Esophagus mucosa (tissue), 1 donor: ENCODE measurements at regions not wholly inside any gene's neighbourhood (a gene's known extent, or its start where the extent isn't known, plus 50 kb on each side); places are given as distances from the start of the nearest gene placed in this dataset.

Experiments
- ATAC-seq: fragments of 200-7000 bp; cut with Tn5 transposase; one replicate; pipeline ENCODE4 v1.9.1; 2020
- donor health status: DM: yes; HTN: yes; CAD: no.

DNA sequence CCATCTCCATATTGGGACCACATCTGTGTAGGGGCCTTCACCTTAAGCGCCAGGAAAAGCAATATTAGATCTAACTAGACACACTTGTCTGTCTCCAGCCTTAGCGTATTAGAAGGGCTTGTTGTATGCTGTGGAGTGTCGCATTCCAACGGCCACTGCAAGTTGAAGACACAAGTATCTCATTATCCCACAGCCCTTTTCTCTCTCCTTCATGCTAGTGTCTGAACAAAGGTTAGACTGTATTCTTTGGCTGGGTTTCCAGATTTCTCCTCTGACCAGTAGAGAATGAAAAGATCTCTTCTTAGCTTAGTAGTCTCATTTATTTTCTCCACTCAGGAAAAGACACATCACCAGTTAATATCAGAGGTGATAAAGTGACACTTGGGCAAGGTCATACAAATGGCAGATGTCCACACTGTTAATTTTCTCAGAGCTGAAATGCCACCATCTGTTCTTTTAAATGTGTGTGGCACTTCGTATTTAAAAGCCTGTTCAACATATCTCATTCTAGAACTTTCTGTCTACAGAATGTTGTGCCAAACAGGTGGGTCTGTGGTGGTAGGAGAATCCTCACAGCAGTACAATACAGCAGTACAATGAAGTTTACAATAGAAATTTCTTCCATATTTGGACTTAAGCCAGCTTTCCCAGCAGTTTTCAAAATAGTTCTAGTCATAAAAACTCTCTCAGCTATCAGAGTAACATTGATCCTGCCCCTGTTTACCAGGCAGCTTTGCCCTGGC is 94.0 kb upstream of the ITGA6 start:
- no peak for ATAC-seq

GRCh38 chr2:172333978-172334330 is 93.4 kb upstream of the ITGA6 start:
- no peak for ATAC-seq

DNA sequence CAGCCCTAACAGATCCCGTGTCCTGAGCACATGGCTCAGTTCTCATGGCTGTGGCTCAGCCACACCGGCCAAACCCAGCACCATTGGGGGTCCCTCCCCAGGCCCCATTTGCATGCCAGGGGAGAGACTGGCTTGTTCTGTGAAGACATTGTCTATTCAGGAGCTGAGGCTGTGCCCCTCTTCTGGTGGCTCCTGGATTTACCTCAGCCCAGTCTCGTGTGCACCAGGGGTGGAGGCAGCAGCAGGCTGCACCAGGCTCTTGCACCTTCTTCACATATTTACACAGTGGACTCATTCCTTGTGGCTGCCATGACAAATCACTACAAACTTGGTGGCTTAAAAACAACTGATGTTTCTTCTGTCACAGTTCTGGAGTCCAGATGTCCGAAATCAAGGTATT is 92.4 kb upstream of the ITGA6 start:
- peak; percentile 21 for ATAC-seq

DNA sequence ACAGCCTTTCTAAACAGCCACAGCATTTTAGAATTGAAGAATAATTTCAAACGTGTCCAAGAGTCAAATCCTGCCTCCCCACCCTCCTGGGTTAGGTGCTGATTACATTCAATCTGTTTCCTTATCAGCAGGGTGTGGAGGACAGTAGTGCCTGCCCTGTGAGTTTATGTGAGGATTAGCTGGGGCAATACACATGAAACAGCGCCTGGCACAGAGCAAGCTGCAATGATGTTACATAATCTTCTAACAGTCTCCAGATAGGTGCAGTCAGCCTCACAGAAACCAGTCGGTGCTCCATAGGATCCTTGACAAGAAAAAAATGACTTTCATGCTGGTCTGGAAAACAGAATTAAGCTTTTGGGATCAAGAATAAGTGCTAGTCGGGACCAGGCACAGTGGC is 91.7 kb upstream of the ITGA6 start:
- peak; percentile 51 for ATAC-seq

GRCh38 chr2:172336681-172337080 is 90.7 kb upstream of the ITGA6 start:
- no peak for ATAC-seq

DNA sequence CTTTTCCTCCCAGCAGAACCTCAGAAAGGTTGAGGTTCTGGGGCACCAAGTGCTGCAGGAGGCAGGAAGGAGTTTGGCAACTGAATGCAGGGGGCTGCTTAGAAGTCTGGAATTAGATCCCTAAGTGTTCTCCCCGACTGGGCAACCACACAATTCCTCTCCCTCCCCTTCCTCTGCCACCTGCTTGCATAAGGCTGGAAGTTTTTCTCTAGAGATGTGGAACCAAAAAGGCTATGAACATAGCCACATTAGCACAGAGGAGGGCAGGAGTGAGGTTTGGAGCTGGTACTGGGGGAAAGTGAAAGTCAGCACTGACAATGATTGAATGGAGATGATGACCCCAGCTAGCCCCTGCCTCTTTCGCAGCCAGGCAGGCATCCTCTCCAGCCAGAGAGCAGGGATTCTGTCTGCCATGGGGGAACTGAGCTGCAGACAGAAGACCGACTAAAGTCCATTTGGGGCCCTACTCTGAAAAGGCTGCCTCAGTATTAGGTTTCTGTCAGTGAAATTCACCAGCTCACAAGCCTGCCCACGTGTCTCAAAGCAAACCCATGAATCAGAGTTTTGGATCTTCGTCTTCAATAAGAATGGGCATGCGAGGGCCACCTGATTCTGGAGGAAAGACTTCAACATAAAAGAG is 87.9 kb upstream of the ITGA6 start:
- no peak for ATAC-seq

- no peak for ATAC-seq
Observed at GRCh38 chr2:172340394-172340793, 87.0 kb upstream of the ITGA6 start.

DNA sequence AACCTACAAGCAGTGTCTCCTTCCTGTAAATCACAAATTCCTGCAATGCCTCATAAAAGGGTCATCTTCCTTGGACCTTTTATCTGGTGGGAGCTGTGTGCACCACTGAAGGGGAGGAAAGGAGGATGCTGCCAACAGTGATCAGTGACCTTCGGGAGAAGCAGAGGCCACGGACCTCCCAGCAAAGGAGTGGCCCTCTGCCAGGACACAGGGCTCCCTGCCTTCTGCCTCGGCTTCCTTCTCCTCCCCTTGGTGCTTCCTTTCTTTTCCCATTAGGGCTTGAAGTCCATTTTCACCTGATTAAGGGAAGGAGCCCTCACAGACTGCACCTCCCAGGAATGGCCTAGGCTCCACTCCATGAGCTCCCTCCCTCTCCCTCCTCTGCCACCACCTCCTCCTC is 85.3 kb upstream of the ITGA6 start:
- no peak for ATAC-seq

- no peak for ATAC-seq
Observed at GRCh38 chr2:172342611-172343010, 84.8 kb upstream of the ITGA6 start.

- ATAC-seq, result no peak
Observed at GRCh38 chr2:172344159-172344558, 83.2 kb upstream of the ITGA6 start.

- no peak for ATAC-seq
Observed at GRCh38 chr2:172345956-172346555, 81.3 kb upstream of the ITGA6 start.

DNA sequence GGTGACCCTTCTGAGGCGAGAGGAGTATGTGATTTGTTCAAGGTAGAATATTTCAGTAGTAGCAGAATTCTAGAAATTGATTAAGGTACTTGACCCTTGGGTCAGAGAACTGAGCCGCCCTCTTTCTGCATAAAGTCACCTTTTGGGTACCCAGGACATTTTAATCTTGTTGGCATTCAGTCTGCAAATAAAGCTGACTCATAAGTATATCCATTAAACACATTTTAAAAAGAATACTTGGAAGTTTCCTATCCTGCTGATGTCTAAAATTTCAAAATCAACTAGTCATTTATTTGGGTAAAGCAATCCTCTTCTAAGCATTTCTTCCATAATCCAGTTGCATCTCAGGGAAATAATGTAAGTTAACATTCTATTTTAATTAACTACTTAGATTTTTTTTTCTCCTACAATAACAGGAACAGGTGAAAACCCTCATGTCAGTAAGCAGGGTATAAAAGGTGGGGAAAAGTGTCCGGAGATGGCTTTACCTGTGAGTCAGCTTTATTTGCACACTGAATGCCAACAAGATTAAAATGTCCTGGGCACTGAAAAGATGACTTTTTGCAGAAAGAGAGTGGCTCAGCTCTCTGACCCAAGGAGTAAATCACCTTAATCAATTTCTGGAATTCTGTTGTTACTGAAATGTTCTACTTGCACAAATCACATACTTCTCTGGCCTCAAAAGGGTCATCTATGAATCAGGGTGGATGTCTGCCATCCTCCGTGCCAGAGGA is 78.7 kb upstream of the ITGA6 start:
- ATAC-seq, result no peak

DNA sequence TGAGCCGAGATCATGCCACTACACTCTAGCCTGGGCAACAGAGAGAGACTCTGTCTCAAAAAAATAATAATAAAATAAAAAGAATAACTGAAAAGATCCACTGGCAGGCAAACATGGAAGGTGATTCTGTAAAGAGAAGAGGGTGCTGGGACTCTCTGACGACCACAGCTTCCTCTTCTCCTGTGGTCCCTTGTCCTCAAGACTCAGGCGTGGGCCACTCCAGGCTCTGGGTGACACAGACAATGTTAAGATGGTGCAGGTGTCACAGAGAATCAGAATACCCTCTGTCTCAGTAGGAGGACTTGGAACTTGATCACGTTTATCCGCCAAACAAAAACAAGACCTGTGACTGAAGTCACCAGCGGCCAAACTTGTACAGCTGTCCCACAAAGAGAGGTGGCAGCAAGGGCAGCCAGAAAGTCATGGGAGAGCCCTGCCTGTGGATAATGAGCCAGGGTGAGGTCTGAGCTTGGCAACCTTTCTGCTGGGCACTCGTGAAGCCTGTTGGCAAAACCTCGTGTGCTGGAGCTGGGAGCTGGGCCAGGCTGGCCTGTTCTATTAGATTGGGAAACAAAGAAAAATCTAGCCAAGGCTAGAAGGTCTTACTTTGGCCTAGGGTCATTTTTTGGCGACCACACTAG is 76.4 kb upstream of the ITGA6 start:
- peak; percentile 31 for ATAC-seq

DNA sequence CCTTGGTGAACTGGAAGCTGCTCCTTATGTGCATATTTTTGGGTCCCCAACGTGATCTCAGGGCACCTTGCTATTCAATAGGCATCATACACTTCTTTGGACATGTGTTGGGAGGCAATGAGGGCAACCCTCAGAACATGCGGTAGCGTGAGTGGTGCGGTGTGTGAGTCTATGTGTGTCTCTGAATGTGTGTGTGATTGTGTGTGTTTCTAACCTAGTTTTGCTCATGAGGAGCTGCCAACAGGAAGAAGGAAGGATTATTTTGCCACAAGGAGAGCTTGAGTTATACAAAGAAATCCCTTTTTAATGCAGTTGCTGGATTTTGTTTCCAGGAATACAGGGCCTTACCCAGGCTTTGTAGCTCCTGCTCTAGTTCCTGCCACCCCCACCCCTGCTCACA is 75.8 kb upstream of the ITGA6 start:
- ATAC-seq, result peak; percentile 29

DNA sequence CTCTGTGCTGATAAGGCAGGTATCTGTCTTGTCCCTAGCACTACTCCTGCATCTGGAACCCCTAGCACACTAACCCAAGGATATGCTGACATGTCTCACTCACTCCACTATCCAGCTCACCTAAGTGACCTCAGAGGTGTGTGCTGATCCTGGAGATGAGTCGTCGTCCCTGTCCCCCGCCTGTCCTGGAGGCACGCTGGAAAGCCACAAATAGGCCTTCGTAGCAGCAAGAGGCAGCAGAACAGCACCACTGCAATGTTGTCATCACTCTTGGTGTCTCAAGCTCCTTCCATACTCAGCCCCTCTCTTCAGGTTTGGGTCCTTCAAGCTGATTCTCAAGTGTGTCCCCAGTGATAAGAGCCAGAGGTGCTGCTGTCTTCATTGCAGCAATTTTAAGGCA is 73.0 kb upstream of the ITGA6 start:
- ATAC-seq, result no peak

DNA sequence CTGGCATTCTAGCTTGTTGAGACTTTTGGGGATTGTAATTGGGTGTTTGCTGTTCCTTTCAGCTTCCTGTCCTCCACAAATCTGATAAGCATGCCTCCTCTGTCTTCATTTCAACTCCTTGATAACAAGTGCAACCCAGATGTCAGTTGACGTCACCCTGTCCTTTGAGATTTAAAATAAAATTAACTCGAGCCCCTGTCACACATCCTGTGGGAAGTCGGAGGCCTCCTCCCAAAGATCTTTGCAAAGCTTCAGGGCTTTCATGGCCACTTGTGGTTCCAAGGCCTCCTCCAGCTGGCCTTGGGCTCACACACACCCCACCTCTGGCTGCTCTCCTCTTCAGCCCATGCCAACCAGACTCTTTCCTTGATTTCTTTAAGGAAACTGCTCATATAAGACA is 69.9 kb upstream of the ITGA6 start:
- no peak for ATAC-seq

DNA sequence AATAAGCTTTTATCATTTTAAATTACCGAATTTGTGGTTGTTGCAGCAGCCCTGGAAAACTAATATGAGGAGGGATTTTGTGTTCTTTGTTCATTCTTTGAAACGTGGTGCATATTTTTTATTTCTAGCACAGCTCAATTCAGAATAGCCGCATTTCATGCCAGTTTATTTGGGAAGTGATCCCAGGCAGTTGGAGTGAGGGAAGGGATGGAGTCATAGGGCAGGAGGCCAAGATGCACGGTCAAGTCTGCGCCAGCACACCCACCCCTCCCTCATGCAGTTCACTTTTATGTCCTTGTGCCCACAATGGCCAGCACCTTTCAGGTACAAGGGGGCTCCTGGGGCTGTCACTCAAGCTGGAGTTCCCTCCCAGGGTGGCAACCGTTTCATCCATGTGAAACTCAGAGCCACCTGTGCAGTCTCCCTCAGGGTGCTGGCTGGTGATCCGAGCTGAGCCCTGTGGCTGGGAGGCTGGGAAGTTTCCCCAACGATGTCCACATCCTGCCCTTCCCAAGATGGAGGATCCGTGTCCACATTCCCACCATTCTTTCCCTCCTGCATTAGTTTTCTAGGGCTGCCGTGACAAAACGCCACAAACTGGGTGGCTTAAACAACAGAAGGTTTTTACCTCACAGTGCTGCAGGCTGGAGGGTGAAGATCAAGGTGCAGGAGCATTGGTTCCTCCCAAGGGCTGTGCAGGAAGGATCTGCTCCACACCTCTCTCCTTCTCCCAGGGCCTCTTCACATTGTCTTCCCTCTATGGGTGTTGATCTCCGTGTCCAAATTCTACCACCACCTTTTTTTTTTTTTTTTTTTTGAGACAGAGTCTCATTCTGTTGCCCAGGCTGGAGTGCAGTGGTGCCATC is 68.5 kb upstream of the ITGA6 start:
- ATAC-seq, result no peak

DNA sequence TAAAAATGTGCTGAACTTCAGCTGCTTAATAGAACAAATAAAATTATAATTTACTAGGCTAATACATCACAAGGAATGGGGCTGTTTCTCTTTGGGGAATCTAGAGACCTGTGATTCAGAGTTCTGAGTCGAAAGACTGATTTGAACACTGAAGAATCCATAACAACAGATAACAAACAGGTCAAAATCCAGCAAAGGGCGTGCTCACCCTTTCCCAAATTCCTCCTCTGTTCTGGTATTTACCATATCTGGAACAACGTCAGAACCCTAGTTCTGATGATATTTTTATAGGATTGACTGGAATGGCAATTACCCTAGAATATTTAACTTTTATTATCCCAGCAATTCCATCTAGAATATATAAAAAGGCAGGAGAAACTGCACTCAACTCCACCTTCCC is 66.0 kb upstream of the ITGA6 start:
- no peak for ATAC-seq

DNA sequence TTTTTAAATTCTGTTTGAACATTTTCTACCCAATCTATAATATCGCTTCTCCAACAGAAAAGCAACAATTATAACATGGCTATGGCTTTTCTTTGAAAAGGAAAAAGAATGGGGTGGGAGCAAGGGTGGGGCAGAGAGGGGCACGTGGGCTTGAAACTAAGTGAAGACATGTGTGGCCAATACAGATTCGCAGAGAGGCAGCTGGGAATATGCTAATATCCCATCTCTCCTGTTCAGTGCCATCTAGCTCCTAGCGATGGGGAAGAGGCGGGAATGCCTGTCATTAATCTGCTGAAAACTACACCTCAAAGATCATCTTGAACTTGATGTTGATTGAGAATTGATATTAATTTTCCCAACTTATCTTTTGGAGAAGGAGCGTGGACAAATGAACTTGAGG is 65.5 kb upstream of the ITGA6 start:
- no peak for ATAC-seq

DNA sequence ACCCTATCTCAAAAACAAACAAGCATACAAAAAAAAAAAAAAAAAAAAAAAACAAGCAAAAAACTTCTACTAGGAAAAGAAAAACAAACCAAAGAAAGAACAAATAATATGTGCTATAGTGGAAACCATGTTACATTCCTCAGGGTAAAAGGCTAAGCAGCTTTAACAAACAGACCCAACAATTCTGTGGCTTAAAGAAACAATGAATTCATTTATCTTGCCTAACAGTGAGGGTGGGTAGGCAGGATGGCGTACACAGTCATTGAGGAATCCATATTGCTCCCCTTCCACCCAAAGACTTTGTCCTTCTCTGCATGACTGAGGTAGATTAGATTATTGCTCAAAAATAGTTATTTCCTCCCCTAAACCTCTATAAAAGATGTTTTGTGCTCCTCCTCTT is 63.1 kb upstream of the ITGA6 start:
- no peak for ATAC-seq

DNA sequence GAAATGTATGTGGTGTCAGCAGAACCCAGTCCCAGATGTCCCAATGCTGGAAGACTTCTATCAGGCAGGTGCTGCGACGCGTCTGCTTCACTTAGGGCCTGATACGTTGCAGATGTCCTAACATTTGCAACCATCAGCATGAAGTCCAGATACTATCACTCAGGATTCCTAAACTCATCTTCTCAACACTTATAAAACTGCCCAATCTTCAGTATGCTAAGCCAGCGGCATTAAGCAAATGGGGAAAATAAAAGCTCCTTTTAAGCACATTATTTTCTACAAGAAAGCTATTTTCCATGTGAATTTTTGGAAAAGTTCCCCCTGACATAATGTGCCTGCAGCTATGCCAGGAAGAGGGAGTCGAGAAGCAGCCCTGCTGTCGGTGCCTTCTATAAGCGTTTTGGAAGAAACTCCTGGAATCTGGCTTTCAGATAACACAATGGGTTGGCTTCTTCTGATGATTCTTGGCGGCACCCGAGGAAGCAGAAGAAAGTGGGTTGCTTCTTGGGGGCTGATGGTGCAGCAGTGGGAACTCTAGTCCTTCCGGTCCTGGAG is 60.7 kb upstream of the ITGA6 start:
- ATAC-seq, result no peak
